ENCODE measurements at regions not wholly inside any gene's neighbourhood (a gene's known extent, or its start where the extent isn't known, plus 50 kb on each side); places are given as distances from the start of the nearest gene placed in this dataset.

GRCh38 chr5:103408408-103408807 lies 149.8 kb downstream of the MACIR start:
- Histone ChIP-seq H3K4me1 (ENCODE audit: control insufficient read depth, insufficient read depth, low read length) (no peaks in the 10 kb centered on the region), H3K27ac (ENCODE audit: low read length) (no peak overlapping the region), H3K27me3 (ENCODE audit: control insufficient read depth in 1 of 2, insufficient read depth in 2 of 2, low read length in 2 of 2) (no peaks in the 10 kb centered on the region), H3K36me3 (ENCODE audit: control insufficient read depth in 2 of 2, insufficient read depth in 2 of 2, low read length in 2 of 2) (no peaks in the 10 kb centered on the region), H3K9ac (ENCODE audit: low read length in 2 of 2) (no peak overlapping the region), H3K9me3 (ENCODE audit: control insufficient read depth in 2 of 2, low read length in 2 of 2) (no peaks in the 10 kb centered on the region), H3K4me3 (ENCODE audit: low read length in 2 of 2) (no peak overlapping the region)

GRCh38 chr5:103407402-103407801 lies 148.8 kb downstream of the MACIR start:
- Histone ChIP-seq H3K4me1 (ENCODE audit: control insufficient read depth, insufficient read depth, low read length) (no peaks in the 10 kb centered on the region), H3K4me3 (ENCODE audit: low read length in 2 of 2) (no peak overlapping the region), H3K36me3 (ENCODE audit: control insufficient read depth in 2 of 2, insufficient read depth in 2 of 2, low read length in 2 of 2) (no peaks in the 10 kb centered on the region), H3K27ac (ENCODE audit: low read length) (no peak overlapping the region), H3K9ac (ENCODE audit: low read length in 2 of 2) (no peak overlapping the region), H3K27me3 (ENCODE audit: control insufficient read depth in 1 of 2, insufficient read depth in 2 of 2, low read length in 2 of 2) (no peaks in the 10 kb centered on the region), H3K9me3 (ENCODE audit: control insufficient read depth in 2 of 2, low read length in 2 of 2) (no peaks in the 10 kb centered on the region)

GRCh38 chr5:103404483-103404882 lies 145.9 kb downstream of the MACIR start:
- H3K27me3 ChIP-seq (ENCODE audit: control insufficient read depth in 1 of 2, insufficient read depth in 2 of 2, low read length in 2 of 2) = no peaks in the 10 kb centered on the region
- H3K27ac ChIP-seq (ENCODE audit: low read length) = no peak overlapping the region
- no peaks in the 10 kb centered on the region for H3K9me3 ChIP-seq (ENCODE audit: control insufficient read depth in 2 of 2, low read length in 2 of 2)
- no peak overlapping the region for H3K4me3 ChIP-seq (ENCODE audit: low read length in 2 of 2)
- H3K4me1 ChIP-seq (ENCODE audit: control insufficient read depth, insufficient read depth, low read length) = no peaks in the 10 kb centered on the region
- no peak overlapping the region for H3K9ac ChIP-seq (ENCODE audit: low read length in 2 of 2)
- no peaks in the 10 kb centered on the region for H3K36me3 ChIP-seq (ENCODE audit: control insufficient read depth in 2 of 2, insufficient read depth in 2 of 2, low read length in 2 of 2)

GRCh38 chr5:103402851-103403250 lies 144.3 kb downstream of the MACIR start:
- Histone ChIP-seq H3K36me3 (ENCODE audit: control insufficient read depth in 2 of 2, insufficient read depth in 2 of 2, low read length in 2 of 2) (no peaks in the 10 kb centered on the region), H3K9ac (ENCODE audit: low read length in 2 of 2) (no peak overlapping the region), H3K4me1 (ENCODE audit: control insufficient read depth, insufficient read depth, low read length) (no peaks in the 10 kb centered on the region), H3K4me3 (ENCODE audit: low read length in 2 of 2) (no peak overlapping the region), H3K9me3 (ENCODE audit: control insufficient read depth in 2 of 2, low read length in 2 of 2) (no peaks in the 10 kb centered on the region), H3K27ac (ENCODE audit: low read length) (no peak overlapping the region), H3K27me3 (ENCODE audit: control insufficient read depth in 1 of 2, insufficient read depth in 2 of 2, low read length in 2 of 2) (no peaks in the 10 kb centered on the region)

- no peaks in the 10 kb centered on the region for H3K9me3 ChIP-seq (ENCODE audit: control insufficient read depth in 2 of 2, low read length in 2 of 2)
These were observed 139.4 kb downstream of the MACIR start for GRCh38 chr5:103397739-103398581.

GRCh38 chr5:103394676-103395075 lies 136.1 kb downstream of the MACIR start:
- Histone ChIP-seq H3K27ac (ENCODE audit: low read length) (no peak overlapping the region), H3K9ac (ENCODE audit: low read length in 2 of 2) (no peak overlapping the region), H3K36me3 (ENCODE audit: control insufficient read depth in 2 of 2, insufficient read depth in 2 of 2, low read length in 2 of 2) (no peaks in the 10 kb centered on the region), H3K9me3 (ENCODE audit: control insufficient read depth in 2 of 2, low read length in 2 of 2) (no peaks in the 10 kb centered on the region), H3K27me3 (ENCODE audit: control insufficient read depth in 1 of 2, insufficient read depth in 2 of 2, low read length in 2 of 2) (no peaks in the 10 kb centered on the region), H3K4me3 (ENCODE audit: low read length in 2 of 2) (no peak overlapping the region), H3K4me1 (ENCODE audit: control insufficient read depth, insufficient read depth, low read length) (no peaks in the 10 kb centered on the region)

More at GRCh38 chr5:103397739-103398581, 139.4 kb downstream of the MACIR start:
- H3K4me3 ChIP-seq (ENCODE audit: low read length in 2 of 2) = no peak overlapping the region
- H3K9ac ChIP-seq (ENCODE audit: low read length in 2 of 2) = no peak overlapping the region
- no peak overlapping the region for H3K27ac ChIP-seq (ENCODE audit: low read length)
- H3K27me3 ChIP-seq (ENCODE audit: control insufficient read depth in 1 of 2, insufficient read depth in 2 of 2, low read length in 2 of 2) = no peaks in the 10 kb centered on the region
- no peaks in the 10 kb centered on the region for H3K36me3 ChIP-seq (ENCODE audit: control insufficient read depth in 2 of 2, insufficient read depth in 2 of 2, low read length in 2 of 2)
- H3K4me1 ChIP-seq (ENCODE audit: control insufficient read depth, insufficient read depth, low read length) = no peaks in the 10 kb centered on the region

GRCh38 chr5:103393101-103393754 lies 134.7 kb downstream of the MACIR start:
- Histone ChIP-seq H3K27ac (ENCODE audit: low read length) (no peak overlapping the region), H3K9me3 (ENCODE audit: control insufficient read depth in 2 of 2, low read length in 2 of 2) (no peaks in the 10 kb centered on the region), H3K9ac (ENCODE audit: low read length in 2 of 2) (no peak overlapping the region), H3K27me3 (ENCODE audit: control insufficient read depth in 1 of 2, insufficient read depth in 2 of 2, low read length in 2 of 2) (no peaks in the 10 kb centered on the region), H3K36me3 (ENCODE audit: control insufficient read depth in 2 of 2, insufficient read depth in 2 of 2, low read length in 2 of 2) (no peaks in the 10 kb centered on the region), H3K4me1 (ENCODE audit: control insufficient read depth, insufficient read depth, low read length) (no peaks in the 10 kb centered on the region), H3K4me3 (ENCODE audit: low read length in 2 of 2) (no peak overlapping the region)

GRCh38 chr5:103391659-103392058 lies 133.1 kb downstream of the MACIR start:
- H3K9ac ChIP-seq (ENCODE audit: low read length in 2 of 2) = no peak overlapping the region
- no peak overlapping the region for H3K4me3 ChIP-seq (ENCODE audit: low read length in 2 of 2)
- H3K9me3 ChIP-seq (ENCODE audit: control insufficient read depth in 2 of 2, low read length in 2 of 2) = no peaks in the 10 kb centered on the region
- no peaks in the 10 kb centered on the region for H3K27me3 ChIP-seq (ENCODE audit: control insufficient read depth in 1 of 2, insufficient read depth in 2 of 2, low read length in 2 of 2)
- no peaks in the 10 kb centered on the region for H3K36me3 ChIP-seq (ENCODE audit: control insufficient read depth in 2 of 2, insufficient read depth in 2 of 2, low read length in 2 of 2)
- no peaks in the 10 kb centered on the region for H3K4me1 ChIP-seq (ENCODE audit: control insufficient read depth, insufficient read depth, low read length)
- H3K27ac ChIP-seq (ENCODE audit: low read length) = no peak overlapping the region

GRCh38 chr5:103389846-103390245 lies 131.3 kb downstream of the MACIR start:
- Histone ChIP-seq H3K27me3 (ENCODE audit: control insufficient read depth in 1 of 2, insufficient read depth in 2 of 2, low read length in 2 of 2) (no peaks in the 10 kb centered on the region), H3K4me3 (ENCODE audit: low read length in 2 of 2) (no peak overlapping the region), H3K36me3 (ENCODE audit: control insufficient read depth in 2 of 2, insufficient read depth in 2 of 2, low read length in 2 of 2) (no peaks in the 10 kb centered on the region), H3K9me3 (ENCODE audit: control insufficient read depth in 2 of 2, low read length in 2 of 2) (no peaks in the 10 kb centered on the region), H3K4me1 (ENCODE audit: control insufficient read depth, insufficient read depth, low read length) (no peaks in the 10 kb centered on the region), H3K27ac (ENCODE audit: low read length) (no peak overlapping the region), H3K9ac (ENCODE audit: low read length in 2 of 2) (no peak overlapping the region)

- no peaks in the 10 kb centered on the region for H3K36me3 ChIP-seq (ENCODE audit: control insufficient read depth in 2 of 2, insufficient read depth in 2 of 2, low read length in 2 of 2)
- no peak overlapping the region for H3K4me3 ChIP-seq (ENCODE audit: low read length in 2 of 2)
- no peak overlapping the region for H3K9ac ChIP-seq (ENCODE audit: low read length in 2 of 2)
- H3K27me3 ChIP-seq (ENCODE audit: control insufficient read depth in 1 of 2, insufficient read depth in 2 of 2, low read length in 2 of 2) = no peaks in the 10 kb centered on the region
- no peaks in the 10 kb centered on the region for H3K9me3 ChIP-seq (ENCODE audit: control insufficient read depth in 2 of 2, low read length in 2 of 2)
- no peaks in the 10 kb centered on the region for H3K4me1 ChIP-seq (ENCODE audit: control insufficient read depth, insufficient read depth, low read length)
- no peak overlapping the region for H3K27ac ChIP-seq (ENCODE audit: low read length)
These were observed 130.8 kb downstream of the MACIR start for GRCh38 chr5:103389357-103389756.

GRCh38 chr5:103385722-103386121 lies 127.2 kb downstream of the MACIR start:
- no peaks in the 10 kb centered on the region for H3K36me3 ChIP-seq (ENCODE audit: control insufficient read depth in 2 of 2, insufficient read depth in 2 of 2, low read length in 2 of 2)
- no peak overlapping the region for H3K27ac ChIP-seq (ENCODE audit: low read length)
- no peaks in the 10 kb centered on the region for H3K27me3 ChIP-seq (ENCODE audit: control insufficient read depth in 1 of 2, insufficient read depth in 2 of 2, low read length in 2 of 2)
- no peaks in the 10 kb centered on the region for H3K4me1 ChIP-seq (ENCODE audit: control insufficient read depth, insufficient read depth, low read length)
- no peaks in the 10 kb centered on the region for H3K9me3 ChIP-seq (ENCODE audit: control insufficient read depth in 2 of 2, low read length in 2 of 2)
- no peak overlapping the region for H3K9ac ChIP-seq (ENCODE audit: low read length in 2 of 2)
- H3K4me3 ChIP-seq (ENCODE audit: low read length in 2 of 2) = no peak overlapping the region
